Muscle of leg (tissue), 3 donors: ENCODE measurements at regions not wholly inside any gene's neighbourhood (a gene's known extent, or its start where the extent isn't known, plus 50 kb on each side); places are given as distances from the start of the nearest gene placed in this dataset.

Experiments
- DNase-seq: peaks from one replicate; pipeline ENCODE4 v3.0.0; 2013
- H3K27ac ChIP-seq: one replicate; pipeline ENCODE4 v1.5.1; 2013; ENCODE audit warnings: mild to moderate bottlenecking, low read length, control low read depth
- H3K27me3 ChIP-seq: one replicate; pipeline ENCODE4 v1.6.1; 2013; ENCODE audit warnings: low read length; ENCODE audit not compliant: control insufficient read depth, insufficient read depth
- H3K36me3 ChIP-seq: one replicate; pipeline ENCODE4 v1.6.1; 2013; ENCODE audit warnings: low read length; ENCODE audit not compliant: control insufficient read depth, insufficient read depth
- H3K4me1 ChIP-seq: one replicate; pipeline ENCODE4 v1.6.1; 2013; ENCODE audit warnings: low read length; ENCODE audit not compliant: control insufficient read depth, insufficient read depth
- H3K4me3 ChIP-seq: one replicate; pipeline ENCODE4 v1.5.1; 2013; ENCODE audit warnings: low read length, control low read depth
- H3K9me3 ChIP-seq: replicated peaks from 2 replicates; pipeline ENCODE4 v1.6.1; 2013; ENCODE audit warnings: low read depth, low read length; ENCODE audit not compliant: control insufficient read depth
- WGBS: methylation state at CpG from one replicate; pipeline ENCODE4 v1.1.5; 2013; ENCODE audit warnings: missing lambda C conversion rate; ENCODE audit not compliant: insufficient coverage; 5-methylcytosine and 5-hydroxymethylcytosine counted together

DNA sequence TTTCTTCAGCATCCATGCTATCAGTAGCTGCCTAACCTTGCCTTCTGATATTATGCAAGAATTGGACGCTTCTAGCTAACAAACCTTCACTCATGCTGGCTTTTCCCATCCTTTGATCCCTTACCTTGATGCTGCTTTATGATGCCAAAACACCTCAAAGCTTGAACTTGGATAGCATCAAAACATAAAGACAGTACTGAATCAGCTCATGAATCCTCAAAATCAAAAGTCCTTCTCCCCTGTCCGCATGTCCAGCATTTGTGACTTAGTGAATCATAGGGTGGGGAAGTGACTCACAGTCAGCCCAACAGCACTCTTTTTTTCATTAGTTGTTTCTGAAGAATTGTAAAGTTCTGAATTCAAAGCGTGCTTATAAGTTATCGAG lies 89.5 kb upstream of the PIK3CG start:
- H3K4me1 ChIP-seq, result no peaks in the 10 kb centered on the region
- no peak for DNase-seq
- H3K27ac ChIP-seq, result no peak overlapping the region
- H3K9me3 ChIP-seq, result no peaks in the 10 kb centered on the region
- no peak overlapping the region for H3K4me3 ChIP-seq
- no peaks in the 10 kb centered on the region for H3K36me3 ChIP-seq
- no peaks in the 10 kb centered on the region for H3K27me3 ChIP-seq
- WGBS, result 100% methylated on average over 1 of the region's 4 CpGs

- H3K27me3 ChIP-seq, result no peaks in the 10 kb centered on the region
- no peak overlapping the region for H3K27ac ChIP-seq
- no peaks in the 10 kb centered on the region for H3K4me1 ChIP-seq
- no peaks in the 10 kb centered on the region for H3K9me3 ChIP-seq
- no peak overlapping the region for H3K4me3 ChIP-seq
- no peaks in the 10 kb centered on the region for H3K36me3 ChIP-seq
- no peak for DNase-seq
- no CpG with 5 or more reads among the region's 3 CpGs for WGBS
Observed at GRCh38 chr7:106775975-106776607, 89.0 kb upstream of the PIK3CG start.

DNA sequence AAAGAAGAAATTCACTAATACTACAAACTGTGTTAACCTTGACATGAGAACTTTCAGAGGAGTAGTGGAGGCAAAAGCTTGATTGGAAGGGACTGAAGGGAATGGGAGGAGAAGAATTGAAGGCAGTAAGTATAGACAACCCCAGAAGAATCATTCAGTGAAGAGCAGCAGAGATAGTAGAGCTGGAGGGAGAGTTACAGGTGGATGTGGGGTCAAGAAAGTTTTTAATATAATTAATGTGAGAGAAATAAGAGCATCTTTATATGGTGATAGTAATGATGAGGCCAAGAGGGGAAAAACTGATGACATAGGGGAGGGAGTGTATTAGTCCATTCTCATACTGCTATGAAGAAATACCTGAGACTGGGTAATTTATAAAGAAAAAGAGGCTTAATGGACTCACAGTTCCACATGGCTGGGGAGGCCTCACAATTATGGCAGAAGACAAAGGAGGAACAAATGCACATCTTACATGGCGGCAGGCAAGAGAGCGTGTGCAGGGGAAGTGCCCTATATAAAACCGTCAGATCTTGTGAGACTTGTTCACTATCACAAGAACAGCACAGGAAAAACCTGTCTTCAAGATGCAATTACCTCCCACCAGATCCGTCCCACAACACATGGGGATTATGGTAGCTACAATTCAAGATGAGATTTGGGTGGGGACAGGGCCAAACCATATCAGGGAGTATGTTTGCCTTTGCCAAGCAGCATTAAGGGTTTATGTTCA lies 88.3 kb upstream of the PIK3CG start:
- no peak for DNase-seq
- no CpG with 5 or more reads among the region's 4 CpGs for WGBS
- H3K4me1 ChIP-seq, result no peaks in the 10 kb centered on the region
- no peak overlapping the region for H3K27ac ChIP-seq
- H3K4me3 ChIP-seq, result no peak overlapping the region
- H3K36me3 ChIP-seq, result no peaks in the 10 kb centered on the region
- H3K27me3 ChIP-seq, result no peaks in the 10 kb centered on the region
- no peaks in the 10 kb centered on the region for H3K9me3 ChIP-seq

DNA sequence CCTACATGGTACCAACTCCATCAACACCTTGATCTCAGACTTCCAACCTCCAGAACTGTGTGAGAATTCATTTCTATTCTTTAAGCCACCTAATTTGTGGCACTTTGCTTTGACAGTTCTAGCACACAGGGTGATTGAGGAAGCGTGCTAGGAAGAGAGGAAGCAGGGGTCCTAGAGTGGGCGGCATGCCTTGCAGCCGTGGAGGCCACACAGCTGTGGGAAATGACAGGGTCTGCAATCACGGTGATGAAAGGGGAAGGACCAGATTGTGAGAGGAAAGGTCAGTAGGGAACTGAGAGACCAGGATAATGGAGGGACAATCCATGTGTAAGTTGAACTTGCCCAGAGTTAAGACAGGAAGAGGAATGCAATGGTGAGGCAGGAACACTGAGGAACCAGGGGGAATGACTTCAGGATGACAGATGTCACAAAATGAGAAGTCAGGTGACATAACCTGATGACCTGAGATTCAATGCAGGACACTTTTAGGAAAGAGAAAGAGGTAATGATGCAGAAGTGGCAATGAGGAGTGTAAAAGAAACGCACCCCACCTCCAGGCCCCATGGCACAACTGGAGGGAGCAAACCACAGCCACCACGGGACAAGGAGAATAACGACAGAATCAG lies 87.3 kb upstream of the PIK3CG start:
- H3K9me3 ChIP-seq, result no peaks in the 10 kb centered on the region
- H3K27me3 ChIP-seq, result no peaks in the 10 kb centered on the region
- H3K4me1 ChIP-seq, result no peaks in the 10 kb centered on the region
- H3K36me3 ChIP-seq, result no peaks in the 10 kb centered on the region
- H3K4me3 ChIP-seq, result no peak overlapping the region
- no peak overlapping the region for H3K27ac ChIP-seq
- no peak for DNase-seq
- 76% methylated on average over 7 of the region's 7 CpGs for WGBS

DNA sequence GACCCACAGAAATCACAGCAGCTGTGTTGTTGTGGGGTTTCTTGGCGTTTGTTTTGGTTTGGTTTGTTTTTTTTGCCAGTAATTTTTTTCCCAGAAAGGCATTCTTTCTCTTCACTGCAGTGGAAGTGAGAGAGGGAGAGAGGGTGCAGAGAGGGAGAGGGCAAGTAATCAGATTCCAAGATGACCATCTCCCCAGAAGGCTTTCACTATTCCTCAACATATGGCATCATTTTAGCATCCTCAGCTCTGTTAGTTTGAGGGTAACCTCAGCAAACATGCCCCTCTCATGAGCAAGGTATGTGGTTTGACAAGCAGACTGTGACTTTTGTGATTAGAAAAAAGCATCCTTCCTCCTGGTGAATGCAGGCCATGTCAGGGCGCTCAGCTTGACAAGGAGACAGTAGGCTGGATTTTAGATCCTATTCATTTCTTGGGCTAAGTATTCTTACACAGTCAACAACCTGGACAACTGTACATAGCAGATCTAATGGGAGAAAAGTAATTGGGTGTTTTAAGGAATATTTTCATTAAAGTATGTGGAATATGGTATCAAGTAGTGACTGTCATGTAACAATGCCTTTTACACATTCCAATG lies 86.3 kb upstream of the PIK3CG start:
- Histone ChIP-seq H3K4me1 (no peaks in the 10 kb centered on the region), H3K9me3 (no peaks in the 10 kb centered on the region), H3K27ac (no peak overlapping the region), H3K36me3 (no peaks in the 10 kb centered on the region), H3K27me3 (no peaks in the 10 kb centered on the region), H3K4me3 (no peak overlapping the region)
- DNase-seq, result no peak
- no CpG with 5 or more reads among the region's 2 CpGs for WGBS

DNA sequence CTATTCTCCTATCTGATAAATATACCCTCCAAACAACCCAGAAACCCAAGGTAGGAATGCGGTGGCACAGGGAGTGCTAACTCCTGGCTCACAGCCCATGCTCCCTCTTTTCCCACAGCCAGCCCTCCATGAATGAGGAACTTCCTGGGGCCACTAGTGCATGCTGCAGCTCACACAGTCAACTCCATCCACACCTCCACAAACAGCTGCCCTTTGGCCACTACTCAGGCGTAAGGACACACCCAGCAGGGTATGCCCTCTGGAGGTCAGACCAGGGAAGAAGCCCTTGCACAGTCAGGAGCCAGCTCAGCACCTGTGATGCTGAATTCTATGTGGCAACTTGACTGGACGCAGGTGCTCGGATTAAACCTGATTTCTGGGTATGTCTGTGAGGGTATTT lies 85.2 kb upstream of the PIK3CG start:
- 91% methylated on average over 3 of the region's 4 CpGs for WGBS

GRCh38 chr7:106781007-106781406 lies 84.1 kb upstream of the PIK3CG start:
- Histone ChIP-seq H3K4me3 (no peak overlapping the region), H3K27ac (no peak overlapping the region), H3K27me3 (no peaks in the 10 kb centered on the region), H3K36me3 (no peaks in the 10 kb centered on the region), H3K9me3 (no peaks in the 10 kb centered on the region), H3K4me1 (no peaks in the 10 kb centered on the region)
- DNase-seq, result no peak
- WGBS, result no CpG with 5 or more reads among the region's 2 CpGs

More for the DNA sequence above, 85.2 kb upstream of the PIK3CG start:
- H3K9me3 ChIP-seq, result no peaks in the 10 kb centered on the region
- H3K4me3 ChIP-seq, result no peak overlapping the region
- no peak overlapping the region for H3K27ac ChIP-seq
- no peak for DNase-seq
- no peaks in the 10 kb centered on the region for H3K4me1 ChIP-seq
- no peaks in the 10 kb centered on the region for H3K27me3 ChIP-seq
- no peaks in the 10 kb centered on the region for H3K36me3 ChIP-seq

DNA sequence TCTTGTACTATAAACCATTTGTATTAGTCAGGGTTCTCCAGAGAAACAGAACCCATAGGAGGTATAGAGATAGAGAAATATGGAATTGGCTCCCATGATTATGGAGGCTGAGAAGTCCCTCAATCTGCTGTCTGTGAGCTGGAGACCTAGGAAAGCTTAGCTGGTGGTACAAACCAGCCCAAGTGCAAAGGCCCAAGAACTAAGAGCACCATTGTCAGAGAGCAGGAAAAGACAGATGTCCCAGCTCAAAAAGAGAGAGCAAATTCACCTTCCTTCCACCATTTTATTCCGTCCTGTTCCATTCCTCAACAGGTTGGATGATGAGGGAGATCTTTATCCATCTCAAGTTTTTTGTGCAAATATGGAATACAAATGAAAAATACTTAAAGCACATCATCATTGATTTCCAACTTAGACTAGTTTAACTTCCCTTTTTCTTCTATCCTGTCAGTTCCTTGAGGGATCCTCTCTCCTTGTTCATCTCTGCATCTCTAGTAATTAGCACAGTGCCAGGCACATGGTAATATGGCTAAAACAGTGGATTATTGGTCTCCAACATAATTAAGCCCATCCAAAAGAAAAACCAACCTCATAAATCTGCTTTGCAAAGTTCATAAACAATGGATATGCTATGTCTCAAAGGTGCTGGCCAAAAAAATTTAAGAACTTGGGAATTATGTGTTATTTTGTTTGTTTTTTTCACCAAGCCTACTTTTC lies 83.1 kb upstream of the PIK3CG start:
- H3K27ac ChIP-seq, result no peak overlapping the region
- no peaks in the 10 kb centered on the region for H3K4me1 ChIP-seq
- WGBS, result no CpG with 5 or more reads among the region's 1 CpG
- no peak for DNase-seq
- no peak overlapping the region for H3K4me3 ChIP-seq
- H3K27me3 ChIP-seq, result no peaks in the 10 kb centered on the region
- H3K36me3 ChIP-seq, result no peaks in the 10 kb centered on the region
- H3K9me3 ChIP-seq, result no peaks in the 10 kb centered on the region

- whole genome bisulfite sequencing, result no CpG with 5 or more reads among the region's 1 CpG
- Histone ChIP-seq H3K9me3 (no peaks in the 10 kb centered on the region), H3K36me3 (no peaks in the 10 kb centered on the region), H3K4me1 (no peaks in the 10 kb centered on the region), H3K27ac (no peak overlapping the region), H3K4me3 (no peak overlapping the region), H3K27me3 (no peaks in the 10 kb centered on the region)
- no peak for DNase-seq
Observed at GRCh38 chr7:106783286-106783685, 81.8 kb upstream of the PIK3CG start.

DNA sequence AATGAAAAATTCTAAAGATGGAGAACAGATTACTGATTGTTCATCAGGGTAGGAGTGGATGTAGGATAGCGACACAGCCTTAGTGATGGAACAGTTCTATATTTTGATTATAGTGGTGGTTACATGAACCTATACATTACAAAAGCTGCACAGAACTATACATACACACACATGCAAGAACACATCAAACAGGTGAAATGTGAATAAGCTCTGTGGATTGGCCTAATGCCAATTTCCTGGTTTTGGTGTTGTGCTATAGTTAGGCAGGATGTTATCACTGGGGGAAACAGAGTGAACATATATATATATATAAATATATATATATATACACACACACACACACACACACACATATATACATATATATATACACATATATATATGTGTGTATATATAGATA lies 76.4 kb upstream of the PIK3CG start:
- H3K9me3 ChIP-seq, result no peaks in the 10 kb centered on the region
- WGBS, result no CpG with 5 or more reads among the region's 1 CpG
- DNase-seq, result no peak

More for the DNA sequence above, 76.4 kb upstream of the PIK3CG start:
- Histone ChIP-seq H3K4me3 (no peak overlapping the region), H3K27ac (no peak overlapping the region), H3K36me3 (no peaks in the 10 kb centered on the region), H3K27me3 (no peaks in the 10 kb centered on the region), H3K4me1 (no peaks in the 10 kb centered on the region)
